HEK293T (cell line): ENCODE measurements at regions not wholly inside any gene's neighbourhood (a gene's known extent, or its start where the extent isn't known, plus 50 kb on each side); places are given as distances from the start of the nearest gene placed in this dataset.

ENCODE experiments used
- BHLHE40 ChIP-seq: fragments of 450-650 bp; IDR thresholded peaks from 2 replicates; pipeline ENCODE4 v1.6.1; 2016; ENCODE audit warnings: mild to moderate bottlenecking, moderate library complexity, borderline replicate concordance
- ELF4 ChIP-seq: fragments of 450-650 bp; IDR thresholded peaks from 2 replicates; pipeline ENCODE4 v1.6.1; 2017; ENCODE audit warnings: antibody characterized with exemption
- FOXA1 ChIP-seq: fragments of 450-650 bp; IDR thresholded peaks from 2 replicates; pipeline ENCODE4 v1.6.1; 2016; ENCODE audit warnings: mild to moderate bottlenecking
- FOXK2 ChIP-seq: fragments of 450-650 bp; IDR thresholded peaks from 2 replicates; pipeline ENCODE4 v1.6.1; 2016; ENCODE audit warnings: mild to moderate bottlenecking
- FOXM1 ChIP-seq: fragments of 450-650 bp; IDR thresholded peaks from 2 replicates; pipeline ENCODE4 v1.6.1; 2017; ENCODE audit warnings: mild to moderate bottlenecking, borderline replicate concordance
- HDGF ChIP-seq: fragments of 450-650 bp; IDR thresholded peaks from 2 replicates; pipeline ENCODE4 v1.6.1; 2017; ENCODE audit warnings: antibody characterized with exemption, borderline replicate concordance
- LEF1 ChIP-seq: fragments of 450-650 bp; IDR thresholded peaks from 2 replicates; pipeline ENCODE4 v1.6.1; 2017; ENCODE audit warnings: mild to moderate bottlenecking, borderline replicate concordance
- SP1 ChIP-seq: fragments of 450-650 bp; IDR thresholded peaks from 2 replicates; pipeline ENCODE4 v1.6.1; 2017
- TARDBP ChIP-seq: fragments of 450-650 bp; IDR thresholded peaks from 2 replicates; pipeline ENCODE4 v1.6.1; 2016
- TF ChIP-seq, protein P1 (sequence below): fragments of 450-650 bp; IDR thresholded peaks from 2 replicates; pipeline ENCODE4 v1.6.1; 2016

- TF ChIP-seq SP1 (no peak), TARDBP (no peak), FOXA1 (no peak), LEF1 (no peak), ELF4 (no peak), BHLHE40 (no peak), FOXM1 (no peak), FOXK2 (no peak), HDGF (no peak)
- TF ChIP-seq, protein P1, sequence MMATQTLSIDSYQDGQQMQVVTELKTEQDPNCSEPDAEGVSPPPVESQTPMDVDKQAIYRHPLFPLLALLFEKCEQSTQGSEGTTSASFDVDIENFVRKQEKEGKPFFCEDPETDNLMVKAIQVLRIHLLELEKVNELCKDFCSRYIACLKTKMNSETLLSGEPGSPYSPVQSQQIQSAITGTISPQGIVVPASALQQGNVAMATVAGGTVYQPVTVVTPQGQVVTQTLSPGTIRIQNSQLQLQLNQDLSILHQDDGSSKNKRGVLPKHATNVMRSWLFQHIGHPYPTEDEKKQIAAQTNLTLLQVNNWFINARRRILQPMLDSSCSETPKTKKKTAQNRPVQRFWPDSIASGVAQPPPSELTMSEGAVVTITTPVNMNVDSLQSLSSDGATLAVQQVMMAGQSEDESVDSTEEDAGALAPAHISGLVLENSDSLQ = no peak
Observed at GRCh38 chr13:107712145-107712860, 503.0 kb downstream of the LIG4 start.
